HCT116 (cell line): ENCODE measurements at regions not wholly inside any gene's neighbourhood (a gene's known extent, or its start where the extent isn't known, plus 50 kb on each side); places are given as distances from the start of the nearest gene placed in this dataset.

Source experiments
- ATAC-seq: fragments of 200-7000 bp; cut with Tn5 transposase; 2 replicates; pipeline ENCODE4 v1.9.1; 2020; ENCODE audit warnings: mild to moderate bottlenecking, moderate library complexity
- BruUV-seq: library from RNA; stranded (reverse); fragments of 400-500 nt; replicated peaks from 2 replicates; lab custom pipeline; 2021; lab: Mats Ljungman, UMichigan
- CTCF ChIA-PET: fragments of 300-600 bp; sonication (Branson Sonifier 250); formaldehyde crosslinking; loops from one replicate; lab custom pipeline; 2021; ENCODE audit warnings: antibody characterized with exemption; lab: Charles Lee
- POLR2A ChIA-PET: fragments of 300-600, 350-600 bp; sonication (Branson Sonifier 250); formaldehyde crosslinking; loops from one replicate; lab custom pipeline; 2021; ENCODE audit warnings: antibody characterized with exemption; lab: Charles Lee
- RAD21 ChIA-PET, 2 experiments: fragments of 300-600 bp; sonication (Branson Sonifier 250); formaldehyde crosslinking; loops; one replicate each; lab custom pipeline; 2023; ENCODE audit warnings: low total read pairs in 2 of 2; ENCODE audit not compliant: uncharacterized antibody in 2 of 2, unreplicated experiment in 2 of 2, low non-redundant PET in 1 of 2; lab: Charles Lee
- DNase-seq: peaks from one replicate; pipeline ENCODE4 v3.0.0-alpha.2; 2010; ENCODE audit warnings: low read depth, low spot score
- H2AFZ ChIP-seq: fragments of 200-600 bp; shearing (Covaris generic), sonication (generic); 2 replicates; pipeline ENCODE4 v1.6.1; 2017; ENCODE audit warnings: low read depth, mixed run types, mixed read lengths, antibody characterized with exemption, low read length; ENCODE audit not compliant: poor library complexity, severe bottlenecking
- H3K27ac ChIP-seq: 2 replicates; pipeline ENCODE4 v1.5.1; 2012; ENCODE audit warnings: low read depth, low read length
- H3K27me3 ChIP-seq: fragments of 200-600 bp; sonication (generic); 2 replicates; pipeline ENCODE4 v1.6.1; 2016; ENCODE audit warnings: mixed run types, low read length, mixed read lengths; ENCODE audit not compliant: insufficient read depth
- H3K36me3 ChIP-seq, 2 experiments: fragments of 200-500 bp in 1 of 2; fragments of 200-600 bp in 1 of 2; sonication (Bioruptor generic) in 1 of 2; sonication (generic) in 1 of 2; 2 replicates each; pipeline versions ENCODE4 v1.5.1 to v1.6.1; 2014 to 2016; ENCODE audit warnings: low read length in 2 of 2, inconsistent platforms in 1 of 2, mixed read lengths in 1 of 2, mixed run types in 1 of 2; ENCODE audit not compliant: insufficient read depth in 2 of 2, control insufficient read depth in 1 of 2
- H3K4me1 ChIP-seq, 2 experiments: fragments of 200-600 bp in 1 of 2; sonication (generic) in 1 of 2; 2 replicates each; pipeline versions ENCODE4 v1.5.1 to v1.6.1; 2012 to 2017; ENCODE audit warnings: low read length in 2 of 2, inconsistent platforms in 1 of 2, mild to moderate bottlenecking in 1 of 2, mixed read lengths in 1 of 2, mixed run types in 1 of 2, moderate library complexity in 1 of 2; ENCODE audit not compliant: insufficient read depth in 2 of 2, control insufficient read depth in 1 of 2
- H3K4me2 ChIP-seq: fragments of 200-600 bp; sonication (generic); 2 replicates; pipeline ENCODE4 v1.6.1; 2017; ENCODE audit warnings: mixed run types, low read length, mixed read lengths
- H3K4me3 ChIP-seq, 2 experiments: fragments of 200-600 bp in 1 of 2; sonication (generic) in 1 of 2; replicated peaks in 1 of 2; 2 replicates each; pipeline ENCODE4 v1.5.1; 2011 to 2016; ENCODE audit warnings: low read length in 2 of 2, control low read depth in 1 of 2, low read depth in 1 of 2, mild to moderate bottlenecking in 1 of 2, mixed read lengths in 1 of 2, mixed run types in 1 of 2
- H3K79me2 ChIP-seq: fragments of 200-600 bp; sonication (generic); 2 replicates; pipeline ENCODE4 v1.6.1; 2017; ENCODE audit warnings: mild to moderate bottlenecking, mixed run types, low read length, moderate library complexity, mixed read lengths; ENCODE audit not compliant: insufficient read depth
- H3K9ac ChIP-seq: fragments of 200-600 bp; sonication (generic); 2 replicates; pipeline ENCODE4 v1.6.1; 2016; ENCODE audit warnings: low read length, mixed read lengths
- H3K9me2 ChIP-seq: fragments of 200-600 bp; sonication (generic), shearing (Covaris generic); 2 replicates; pipeline ENCODE4 v1.6.1; 2017; ENCODE audit warnings: mixed run types, mild to moderate bottlenecking, moderate library complexity; ENCODE audit not compliant: insufficient read depth
- H3K9me3 ChIP-seq, 2 experiments: fragments of 200-500 bp in 1 of 2; fragments of 200-600 bp in 1 of 2; sonication (Bioruptor generic) in 1 of 2; sonication (generic) in 1 of 2; 2 replicates each; pipeline ENCODE4 v1.6.1; 2014 to 2017; ENCODE audit warnings: low read length in 2 of 2, mixed read lengths in 2 of 2, inconsistent platforms in 1 of 2, low read depth in 1 of 2, mild to moderate bottlenecking in 1 of 2, mixed run types in 1 of 2, moderate library complexity in 1 of 2; ENCODE audit not compliant: control insufficient read depth in 1 of 2, insufficient read depth in 1 of 2
- H4K20me1 ChIP-seq: fragments of 200-600 bp; sonication (generic), shearing (Covaris generic); 2 replicates; pipeline ENCODE4 v1.6.1; 2017; ENCODE audit warnings: mixed run types, mild to moderate bottlenecking, moderate library complexity; ENCODE audit not compliant: insufficient read depth
- CBX3 ChIP-seq: IDR thresholded peaks from 2 replicates; pipeline ENCODE4 v1.6.1; 2012; ENCODE audit warnings: low read depth
- EGR1 ChIP-seq: IDR thresholded peaks from 2 replicates; pipeline ENCODE4 v1.6.1; 2012; ENCODE audit warnings: low read depth
- FOSL1 ChIP-seq: IDR thresholded peaks from 2 replicates; pipeline ENCODE4 v1.6.1; 2012; ENCODE audit warnings: low read depth
- JUND ChIP-seq: IDR thresholded peaks from 2 replicates; pipeline ENCODE4 v1.6.1; 2012
- POLR2A ChIP-seq: IDR thresholded peaks from 2 replicates; pipeline ENCODE4 v1.7.0; 2011; ENCODE audit warnings: borderline replicate concordance; ENCODE audit not compliant: insufficient read depth, insufficient read length; ENCODE audit errors: extremely low read depth
- POLR2AphosphoS5 ChIP-seq: IDR thresholded peaks from 2 replicates; pipeline ENCODE4 v1.6.1; 2011; ENCODE audit warnings: mild to moderate bottlenecking, low read depth, low read length, moderate library complexity
- RAD21 ChIP-seq: IDR thresholded peaks from 2 replicates; pipeline ENCODE4 v1.6.1; 2012; ENCODE audit warnings: low read depth, mild to moderate bottlenecking
- SIN3A ChIP-seq: IDR thresholded peaks from 2 replicates; pipeline ENCODE4 v1.6.1; 2012; ENCODE audit warnings: low read depth
- SP1 ChIP-seq: IDR thresholded peaks from 2 replicates; pipeline ENCODE4 v1.6.1; 2012; ENCODE audit warnings: low read depth
- TCF7L2 ChIP-seq: IDR thresholded peaks from 2 replicates; pipeline ENCODE4 v1.7.0; 2011; ENCODE audit warnings: borderline replicate concordance, inconsistent platforms; ENCODE audit not compliant: insufficient read depth, insufficient read length; ENCODE audit errors: extremely low read depth
- YY1 ChIP-seq: IDR thresholded peaks from 2 replicates; pipeline ENCODE4 v1.6.1; 2011; ENCODE audit warnings: low read length, low read depth, moderate library complexity, mild to moderate bottlenecking; ENCODE audit not compliant: insufficient replicate concordance; ENCODE audit errors: extremely low read depth
- ZNF274 ChIP-seq: fragments of 200-500 bp; sonication (Bioruptor generic); IDR thresholded peaks from 2 replicates; pipeline ENCODE4 v1.6.1; 2014; ENCODE audit warnings: mild to moderate bottlenecking, low read depth, low read length, inconsistent platforms
- intact Hi-C: fragments of 100-400 bp; cut with micrococcal nuclease; formaldehyde crosslinking; loops from 2 replicates; pipeline ENCODE4 v1.10.0; 2022
- TF ChIP-seq, protein P1 (sequence below): IDR thresholded peaks from 2 replicates; pipeline ENCODE4 v1.6.1; 2012; ENCODE audit warnings: low read depth
- TF ChIP-seq, protein P2 (sequence below): IDR thresholded peaks from 2 replicates; pipeline ENCODE4 v1.6.1; 2011; ENCODE audit warnings: mild to moderate bottlenecking, low read length, moderate library complexity; ENCODE audit not compliant: insufficient replicate concordance; ENCODE audit errors: extremely low read depth
- TF ChIP-seq, protein P3 (sequence below): IDR thresholded peaks from 2 replicates; pipeline ENCODE4 v1.6.1; 2012

DNA sequence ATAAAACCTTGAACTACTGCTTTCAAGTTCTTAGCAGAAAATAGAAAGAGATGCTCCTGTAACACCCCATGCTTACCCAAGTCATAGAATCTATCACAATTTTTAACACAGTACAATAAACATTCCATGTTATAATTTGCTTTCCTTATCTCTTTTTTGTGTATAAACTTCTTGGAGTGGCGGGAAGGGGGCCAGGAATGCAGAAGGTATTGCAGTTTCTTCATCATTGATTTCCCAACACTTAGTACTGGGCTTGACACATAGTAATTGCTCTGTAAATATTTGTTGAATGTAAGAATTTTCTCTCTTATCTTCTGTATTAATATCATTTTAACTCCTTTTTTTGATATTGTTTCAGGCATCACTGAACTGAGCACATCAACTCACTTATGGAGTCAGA lies 535.8 kb downstream of the KCTD12 start:
- H3K27me3 ChIP-seq, result no peaks in the 10 kb centered on the region
- H3K9me2 ChIP-seq, result no peaks in the 10 kb centered on the region
- no peak for DNase-seq
- no peak overlapping the region for H2AFZ ChIP-seq
- ChIA-PET CTCF (no interaction called here), POLR2A (no interaction called here), RAD21 (no interaction called here)
- no peaks in the 10 kb centered on the region for H3K36me3 ChIP-seq
- TF ChIP-seq POLR2AphosphoS5 (no peak), POLR2A (no peak), TCF7L2 (no peak), EGR1 (no peak), ZNF274 (no peak), SIN3A (no peak), JUND (no peak), RAD21 (no peak), YY1 (no peak), FOSL1 (no peak), CBX3 (no peak), SP1 (no peak)
- TF ChIP-seq, protein P1, sequence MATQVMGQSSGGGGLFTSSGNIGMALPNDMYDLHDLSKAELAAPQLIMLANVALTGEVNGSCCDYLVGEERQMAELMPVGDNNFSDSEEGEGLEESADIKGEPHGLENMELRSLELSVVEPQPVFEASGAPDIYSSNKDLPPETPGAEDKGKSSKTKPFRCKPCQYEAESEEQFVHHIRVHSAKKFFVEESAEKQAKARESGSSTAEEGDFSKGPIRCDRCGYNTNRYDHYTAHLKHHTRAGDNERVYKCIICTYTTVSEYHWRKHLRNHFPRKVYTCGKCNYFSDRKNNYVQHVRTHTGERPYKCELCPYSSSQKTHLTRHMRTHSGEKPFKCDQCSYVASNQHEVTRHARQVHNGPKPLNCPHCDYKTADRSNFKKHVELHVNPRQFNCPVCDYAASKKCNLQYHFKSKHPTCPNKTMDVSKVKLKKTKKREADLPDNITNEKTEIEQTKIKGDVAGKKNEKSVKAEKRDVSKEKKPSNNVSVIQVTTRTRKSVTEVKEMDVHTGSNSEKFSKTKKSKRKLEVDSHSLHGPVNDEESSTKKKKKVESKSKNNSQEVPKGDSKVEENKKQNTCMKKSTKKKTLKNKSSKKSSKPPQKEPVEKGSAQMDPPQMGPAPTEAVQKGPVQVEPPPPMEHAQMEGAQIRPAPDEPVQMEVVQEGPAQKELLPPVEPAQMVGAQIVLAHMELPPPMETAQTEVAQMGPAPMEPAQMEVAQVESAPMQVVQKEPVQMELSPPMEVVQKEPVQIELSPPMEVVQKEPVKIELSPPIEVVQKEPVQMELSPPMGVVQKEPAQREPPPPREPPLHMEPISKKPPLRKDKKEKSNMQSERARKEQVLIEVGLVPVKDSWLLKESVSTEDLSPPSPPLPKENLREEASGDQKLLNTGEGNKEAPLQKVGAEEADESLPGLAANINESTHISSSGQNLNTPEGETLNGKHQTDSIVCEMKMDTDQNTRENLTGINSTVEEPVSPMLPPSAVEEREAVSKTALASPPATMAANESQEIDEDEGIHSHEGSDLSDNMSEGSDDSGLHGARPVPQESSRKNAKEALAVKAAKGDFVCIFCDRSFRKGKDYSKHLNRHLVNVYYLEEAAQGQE, result no peak
- TF ChIP-seq, protein P2, sequence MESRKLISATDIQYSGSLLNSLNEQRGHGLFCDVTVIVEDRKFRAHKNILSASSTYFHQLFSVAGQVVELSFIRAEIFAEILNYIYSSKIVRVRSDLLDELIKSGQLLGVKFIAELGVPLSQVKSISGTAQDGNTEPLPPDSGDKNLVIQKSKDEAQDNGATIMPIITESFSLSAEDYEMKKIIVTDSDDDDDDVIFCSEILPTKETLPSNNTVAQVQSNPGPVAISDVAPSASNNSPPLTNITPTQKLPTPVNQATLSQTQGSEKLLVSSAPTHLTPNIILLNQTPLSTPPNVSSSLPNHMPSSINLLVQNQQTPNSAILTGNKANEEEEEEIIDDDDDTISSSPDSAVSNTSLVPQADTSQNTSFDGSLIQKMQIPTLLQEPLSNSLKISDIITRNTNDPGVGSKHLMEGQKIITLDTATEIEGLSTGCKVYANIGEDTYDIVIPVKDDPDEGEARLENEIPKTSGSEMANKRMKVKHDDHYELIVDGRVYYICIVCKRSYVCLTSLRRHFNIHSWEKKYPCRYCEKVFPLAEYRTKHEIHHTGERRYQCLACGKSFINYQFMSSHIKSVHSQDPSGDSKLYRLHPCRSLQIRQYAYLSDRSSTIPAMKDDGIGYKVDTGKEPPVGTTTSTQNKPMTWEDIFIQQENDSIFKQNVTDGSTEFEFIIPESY, result no peak
- TF ChIP-seq, protein P3, sequence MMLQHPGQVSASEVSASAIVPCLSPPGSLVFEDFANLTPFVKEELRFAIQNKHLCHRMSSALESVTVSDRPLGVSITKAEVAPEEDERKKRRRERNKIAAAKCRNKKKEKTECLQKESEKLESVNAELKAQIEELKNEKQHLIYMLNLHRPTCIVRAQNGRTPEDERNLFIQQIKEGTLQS, result no peak
- H3K27ac ChIP-seq, result no peak overlapping the region
- no peak overlapping the region for H3K9ac ChIP-seq
- ATAC-seq, result no peak
- no peaks in the 10 kb centered on the region for H3K9me3 ChIP-seq
- intact Hi-C loops, result no loop called here
- H4K20me1 ChIP-seq, result no peaks in the 10 kb centered on the region
- H3K4me1 ChIP-seq, result no peaks in the 10 kb centered on the region
- no peaks in the 10 kb centered on the region for H3K79me2 ChIP-seq
- no TSS peak for BruUV-seq
- no peak overlapping the region for H3K4me3 ChIP-seq
- no peak overlapping the region for H3K4me2 ChIP-seq
